ENCODE measurements at regions not wholly inside any gene's neighbourhood (a gene's known extent, or its start where the extent isn't known, plus 50 kb on each side); places are given as distances from the start of the nearest gene placed in this dataset.

DNA sequence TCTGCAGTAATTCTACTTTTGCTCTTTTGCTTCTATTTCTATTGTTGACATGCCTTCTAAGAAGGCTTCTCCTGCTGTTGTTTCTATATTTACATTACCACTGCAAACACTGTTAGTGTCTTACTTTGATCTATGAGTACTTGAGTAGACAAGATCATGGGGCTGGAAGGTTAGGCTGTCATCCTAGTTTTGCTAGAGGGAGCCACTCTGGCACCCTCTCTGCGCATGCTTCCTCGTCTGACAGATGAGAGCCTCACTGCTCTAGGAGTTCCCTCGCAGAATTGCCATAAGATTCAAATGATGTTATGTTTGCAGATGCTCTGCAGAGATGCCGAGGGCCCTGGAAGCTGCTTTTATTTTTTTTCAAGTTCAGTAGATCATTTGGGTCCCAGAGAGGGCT is 185.6 kb downstream of the RNF144A start:
- TF ChIP-seq POLR2A (IDR thresholded peaks at IDR 0.05): no peak
- TF ChIP-seq, protein P1, sequence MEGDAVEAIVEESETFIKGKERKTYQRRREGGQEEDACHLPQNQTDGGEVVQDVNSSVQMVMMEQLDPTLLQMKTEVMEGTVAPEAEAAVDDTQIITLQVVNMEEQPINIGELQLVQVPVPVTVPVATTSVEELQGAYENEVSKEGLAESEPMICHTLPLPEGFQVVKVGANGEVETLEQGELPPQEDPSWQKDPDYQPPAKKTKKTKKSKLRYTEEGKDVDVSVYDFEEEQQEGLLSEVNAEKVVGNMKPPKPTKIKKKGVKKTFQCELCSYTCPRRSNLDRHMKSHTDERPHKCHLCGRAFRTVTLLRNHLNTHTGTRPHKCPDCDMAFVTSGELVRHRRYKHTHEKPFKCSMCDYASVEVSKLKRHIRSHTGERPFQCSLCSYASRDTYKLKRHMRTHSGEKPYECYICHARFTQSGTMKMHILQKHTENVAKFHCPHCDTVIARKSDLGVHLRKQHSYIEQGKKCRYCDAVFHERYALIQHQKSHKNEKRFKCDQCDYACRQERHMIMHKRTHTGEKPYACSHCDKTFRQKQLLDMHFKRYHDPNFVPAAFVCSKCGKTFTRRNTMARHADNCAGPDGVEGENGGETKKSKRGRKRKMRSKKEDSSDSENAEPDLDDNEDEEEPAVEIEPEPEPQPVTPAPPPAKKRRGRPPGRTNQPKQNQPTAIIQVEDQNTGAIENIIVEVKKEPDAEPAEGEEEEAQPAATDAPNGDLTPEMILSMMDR (IDR thresholded peaks at IDR 0.05): no peak
- 94% methylated on average over 4 of the region's 4 CpGs for WGBS, 2 donors
- H3K4me3 ChIP-seq (replicated peaks in 1 of 3): no peak overlapping the region
- no peaks in the 10 kb centered on the region for H3K36me3 ChIP-seq
- DNase-seq: no peak
- H3K9me3 ChIP-seq: no peaks in the 10 kb centered on the region
- intact Hi-C loops (cut with DNase I): no loop called here
- H3K27me3 ChIP-seq: no peaks in the 10 kb centered on the region
- no peaks in the 10 kb centered on the region for H3K4me1 ChIP-seq
- no peak overlapping the region for H3K27ac ChIP-seq

DNA sequence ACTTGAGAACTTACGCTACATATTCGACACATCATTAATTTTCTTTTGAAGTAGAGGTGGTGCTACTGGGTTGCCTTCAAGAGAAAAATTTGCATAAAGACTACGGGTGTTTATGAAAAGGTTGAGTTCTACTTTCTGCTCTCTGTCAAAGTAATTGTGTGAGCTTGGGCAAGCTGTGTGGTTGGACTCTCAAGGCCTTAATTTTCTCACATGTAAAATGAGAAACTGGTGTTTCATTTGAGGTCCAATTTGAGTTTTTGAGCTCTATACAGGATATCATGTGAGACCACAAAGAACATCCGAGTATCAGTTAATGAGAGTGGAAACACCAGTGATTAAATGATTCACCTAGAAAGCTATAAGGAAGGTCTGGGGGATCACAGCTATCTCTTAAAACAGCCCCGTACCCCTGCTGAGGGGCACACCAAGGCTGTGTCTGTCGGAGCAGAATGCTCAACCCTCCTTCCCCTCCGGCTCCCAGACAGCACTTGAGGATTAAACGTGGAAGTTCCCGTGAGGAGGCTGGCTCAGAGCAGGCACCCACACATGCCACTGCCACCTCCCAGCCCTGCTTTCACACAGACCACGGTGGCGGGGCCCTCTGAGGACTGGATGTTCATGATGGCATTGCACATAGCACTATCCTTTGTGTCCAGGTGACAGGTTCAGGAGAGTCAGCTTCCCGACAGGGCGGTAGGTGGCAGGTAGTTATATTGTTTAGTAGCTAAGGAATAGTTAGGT is 191.8 kb downstream of the RNF144A start:
- no peak for DNase-seq
- H3K4me1 ChIP-seq: no peaks in the 10 kb centered on the region
- no peaks in the 10 kb centered on the region for H3K9me3 ChIP-seq
- H3K27me3 ChIP-seq: no peaks in the 10 kb centered on the region
- no peak overlapping the region for H3K4me3 ChIP-seq (replicated peaks in 1 of 3)
- H3K36me3 ChIP-seq: no peaks in the 10 kb centered on the region
- intact Hi-C loops (cut with DNase I): no loop called here
- TF ChIP-seq, protein P1 (IDR thresholded peaks at IDR 0.05): no peak
- no peak for TF ChIP-seq POLR2A (IDR thresholded peaks at IDR 0.05)
- no peak overlapping the region for H3K27ac ChIP-seq
- 75 to 78% methylated on average over 13 of the region's 13 CpGs for WGBS, 2 donors

DNA sequence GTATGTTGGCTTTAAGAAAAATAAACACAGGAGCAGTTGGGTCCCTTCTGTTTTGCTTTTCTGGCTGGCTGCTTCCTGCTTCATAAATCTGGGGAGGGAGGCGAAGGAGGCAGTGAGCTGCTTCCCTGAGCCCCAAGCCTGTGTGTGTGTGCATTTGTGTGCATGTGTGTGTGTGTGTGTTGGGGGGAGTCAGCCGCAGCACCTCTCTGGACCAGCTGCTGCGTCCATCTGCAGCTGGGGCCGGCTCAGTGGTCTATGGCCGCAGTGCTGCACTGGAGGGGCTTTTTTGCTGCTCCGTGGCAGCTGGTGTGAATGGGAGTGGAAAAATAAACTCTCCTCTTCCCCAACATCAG is 192.3 kb downstream of the RNF144A start:
- H3K36me3 ChIP-seq: no peaks in the 10 kb centered on the region
- TF ChIP-seq POLR2A (IDR thresholded peaks at IDR 0.05): no peak
- TF ChIP-seq, protein P1 (IDR thresholded peaks at IDR 0.05): no peak
- intact Hi-C loops (cut with DNase I): no loop called here
- no peaks in the 10 kb centered on the region for H3K27me3 ChIP-seq
- H3K9me3 ChIP-seq: no peaks in the 10 kb centered on the region
- no peak for DNase-seq
- H3K4me1 ChIP-seq: no peaks in the 10 kb centered on the region
- H3K27ac ChIP-seq: no peak overlapping the region
- H3K4me3 ChIP-seq (replicated peaks in 1 of 3): no peak overlapping the region
- WGBS, 2 donors: 79 to 83% methylated on average over 6 of the region's 6 CpGs

DNA sequence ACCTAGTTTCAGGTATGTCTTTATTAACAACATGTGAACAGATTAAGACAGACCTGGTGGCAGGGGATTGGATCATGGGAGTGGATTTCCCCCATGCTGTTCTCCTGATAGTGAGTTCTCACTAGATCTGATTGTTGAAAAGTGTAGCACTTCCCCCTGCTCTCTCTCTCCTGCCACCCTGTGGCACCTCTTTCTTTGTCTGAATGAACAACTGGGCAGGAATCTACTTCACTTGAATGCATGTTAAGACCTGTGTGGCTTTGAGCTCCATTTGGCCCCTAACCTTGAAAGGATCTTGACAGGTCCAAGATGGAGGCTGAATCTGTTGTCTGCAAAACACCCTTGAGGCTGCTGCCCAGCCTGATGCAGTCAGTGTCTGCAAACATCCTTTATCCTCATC is 194.4 kb downstream of the RNF144A start:
- Histone ChIP-seq H3K4me1 (no peaks in the 10 kb centered on the region), H3K4me3 (replicated peaks in 1 of 3) (no peak overlapping the region), H3K27me3 (no peaks in the 10 kb centered on the region), H3K9me3 (no peaks in the 10 kb centered on the region), H3K27ac (no peak overlapping the region), H3K36me3 (no peaks in the 10 kb centered on the region)
- TF ChIP-seq, protein P1 (IDR thresholded peaks at IDR 0.05): no peak
- no peak for TF ChIP-seq POLR2A (IDR thresholded peaks at IDR 0.05)
- no peak for DNase-seq
- intact Hi-C loops (cut with DNase I): no loop called here

DNA sequence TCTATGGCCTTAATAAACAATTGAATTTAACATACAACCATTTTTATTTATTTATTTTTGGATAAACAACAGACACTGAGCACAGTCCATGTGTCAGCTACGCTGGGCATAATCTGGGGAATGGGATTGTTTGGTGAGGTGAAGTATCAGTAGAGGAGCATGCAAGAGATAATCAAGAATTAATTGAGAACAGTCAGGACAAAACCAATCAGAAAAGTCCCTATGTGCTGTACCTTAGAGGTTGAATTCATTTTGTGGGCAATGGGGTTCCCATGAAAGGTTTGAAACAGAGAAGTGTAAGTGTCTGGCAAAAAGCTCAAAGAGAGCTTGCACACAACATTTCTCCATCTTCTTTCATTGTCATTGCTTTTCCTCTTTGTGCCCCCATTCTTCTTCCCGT is 198.2 kb downstream of the RNF144A start:
- Histone ChIP-seq H3K4me3 (replicated peaks in 1 of 3) (no peak overlapping the region), H3K27me3 (no peaks in the 10 kb centered on the region), H3K36me3 (no peaks in the 10 kb centered on the region), H3K9me3 (no peaks in the 10 kb centered on the region), H3K27ac (no peak overlapping the region), H3K4me1 (no peaks in the 10 kb centered on the region)
- no peak for DNase-seq
- no peak for TF ChIP-seq POLR2A (IDR thresholded peaks at IDR 0.05)
- TF ChIP-seq, protein P1 (IDR thresholded peaks at IDR 0.05): no peak
- intact Hi-C loops (cut with DNase I): no loop called here
- WGBS, 2 donors: 45 to 92% methylated on average over 2 of the region's 2 CpGs
